NCI-H510A treated with DMSO at 0.1 percent for 48 hours (cell line): ENCODE measurements at regions not wholly inside any gene's neighbourhood (a gene's known extent, or its start where the extent isn't known, plus 50 kb on each side); places are given as distances from the start of the nearest gene placed in this dataset.
A peak's percentile ranks its signal among the peaks of the same experiment; 100 is the strongest.

Source experiments
- DNase-seq: peaks from one replicate; lab custom pipeline; 2025; lab: John Stamatoyannopoulos, UW

DNA sequence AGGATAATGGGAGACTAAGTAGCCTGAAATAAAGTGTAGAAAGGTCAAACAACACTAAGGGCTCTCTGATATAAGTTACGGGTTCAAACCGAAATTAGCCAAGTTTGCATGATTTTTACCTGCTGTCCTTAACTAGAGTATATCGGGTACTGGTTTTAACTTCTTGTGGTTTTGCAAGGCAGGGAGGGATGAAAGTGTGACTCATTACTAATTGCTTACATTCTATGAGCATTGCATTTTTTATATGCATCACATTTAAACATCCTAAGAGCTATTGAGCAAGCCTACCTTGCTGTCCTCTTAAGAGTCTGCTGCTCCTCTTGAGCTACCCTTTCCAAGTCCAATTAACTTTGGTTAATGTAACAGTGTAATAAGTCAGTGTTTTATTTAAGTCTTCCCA, 415.4 kb downstream of the SLITRK5 start:
- DNase-seq: no peak

DNA sequence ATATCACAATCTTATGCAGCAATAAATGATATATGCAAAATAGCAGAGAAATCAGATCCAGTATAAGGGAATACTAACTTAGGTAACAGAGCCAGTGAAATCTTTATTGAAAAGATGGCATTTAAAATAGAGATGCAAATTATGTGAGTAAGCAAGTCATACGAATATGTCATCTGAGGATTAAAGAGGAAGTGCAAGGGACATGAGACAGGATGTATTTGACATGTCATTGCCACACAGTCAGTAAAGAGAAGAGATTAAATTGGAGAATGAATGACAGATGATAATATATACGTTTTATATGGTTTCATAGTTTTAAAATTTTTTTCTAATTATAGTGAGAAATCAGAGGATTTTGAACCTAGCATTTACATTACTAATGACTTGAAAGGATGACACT, 426.4 kb downstream of the SLITRK5 start:
- DNase-seq: no peak

DNA sequence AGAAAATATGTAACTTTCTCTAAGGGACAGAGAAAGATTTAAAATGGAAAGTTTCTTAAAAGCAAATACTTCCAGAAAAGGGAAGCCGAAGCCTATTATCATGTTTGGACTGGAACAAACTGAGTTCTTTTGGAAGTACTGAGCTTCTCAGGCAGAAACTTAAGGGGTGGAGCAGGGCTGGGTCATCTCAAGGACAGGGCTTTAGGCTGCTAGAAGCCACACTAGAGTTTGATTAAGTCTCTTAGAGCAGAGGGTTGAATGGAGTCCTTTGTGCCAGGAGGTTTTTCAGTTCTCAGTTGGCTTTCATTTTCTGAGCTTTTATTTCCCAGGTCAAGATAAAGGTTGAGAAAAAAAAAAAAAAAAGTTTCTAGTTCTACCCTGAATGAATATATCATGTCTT, 432.7 kb downstream of the SLITRK5 start:
- DNase-seq: no peak

DNA sequence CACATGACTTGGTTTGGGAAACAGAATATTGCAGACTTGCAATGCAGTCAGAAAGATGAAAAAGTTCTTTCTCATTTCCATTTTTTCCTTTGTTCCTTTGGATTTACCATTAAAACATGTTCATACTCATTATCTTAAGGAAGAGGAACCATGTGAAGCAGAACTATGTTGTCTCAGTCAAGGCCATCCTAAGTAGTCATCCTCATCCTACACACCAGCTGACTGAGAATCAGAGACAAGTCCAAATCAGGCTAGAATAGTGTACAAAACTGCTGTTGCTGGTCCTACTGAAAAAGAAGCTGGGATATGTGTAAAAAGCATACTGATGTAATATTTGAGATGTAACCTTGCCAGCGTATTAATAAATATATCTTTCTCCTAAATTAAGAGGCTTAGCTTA, 433.4 kb downstream of the SLITRK5 start:
- DNase-seq: no peak

- DNase-seq: no peak
Observed at GRCh38 chr13:88107570-88107969, 436.4 kb downstream of the SLITRK5 start.

- DNase-seq: no peak
Observed at GRCh38 chr13:88112526-88112925, 441.4 kb downstream of the SLITRK5 start.

- peak; percentile 28 for DNase-seq
Observed at GRCh38 chr13:88115976-88116375, 444.8 kb downstream of the SLITRK5 start.

DNA sequence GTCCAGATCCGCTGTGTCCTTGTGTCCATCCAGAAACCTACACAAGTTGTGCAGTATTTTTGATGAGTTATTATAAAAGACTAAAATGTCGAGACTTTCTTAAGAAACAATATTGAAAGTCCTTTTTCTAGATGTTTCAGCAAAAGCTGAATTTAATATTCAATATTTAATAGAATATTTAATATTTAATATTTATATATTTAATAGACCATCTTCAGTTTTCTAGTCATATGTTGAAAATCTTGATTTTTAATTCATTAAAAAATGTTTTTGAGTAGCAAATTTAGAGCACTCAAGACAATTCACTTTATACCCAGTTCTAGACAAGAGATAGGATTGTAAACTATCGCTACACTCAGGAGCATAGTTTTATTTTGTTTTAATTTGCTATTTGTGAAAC, 447.8 kb downstream of the SLITRK5 start:
- no peak for DNase-seq

GRCh38 chr13:88124142-88124541, 453.0 kb downstream of the SLITRK5 start:
- DNase-seq: no peak

GRCh38 chr13:88125055-88125454, 453.9 kb downstream of the SLITRK5 start:
- no peak for DNase-seq

- DNase-seq: no peak
Observed at GRCh38 chr13:88136098-88136790, 465.1 kb downstream of the SLITRK5 start.

GRCh38 chr13:88142653-88143052, 471.5 kb downstream of the SLITRK5 start:
- no peak for DNase-seq

- no peak for DNase-seq
Observed at GRCh38 chr13:88144580-88144979, 473.4 kb downstream of the SLITRK5 start.

GRCh38 chr13:88153353-88153752, 482.2 kb downstream of the SLITRK5 start:
- DNase-seq: no peak

- DNase-seq: no peak
Observed at GRCh38 chr13:88154001-88154400, 482.8 kb downstream of the SLITRK5 start.

DNA sequence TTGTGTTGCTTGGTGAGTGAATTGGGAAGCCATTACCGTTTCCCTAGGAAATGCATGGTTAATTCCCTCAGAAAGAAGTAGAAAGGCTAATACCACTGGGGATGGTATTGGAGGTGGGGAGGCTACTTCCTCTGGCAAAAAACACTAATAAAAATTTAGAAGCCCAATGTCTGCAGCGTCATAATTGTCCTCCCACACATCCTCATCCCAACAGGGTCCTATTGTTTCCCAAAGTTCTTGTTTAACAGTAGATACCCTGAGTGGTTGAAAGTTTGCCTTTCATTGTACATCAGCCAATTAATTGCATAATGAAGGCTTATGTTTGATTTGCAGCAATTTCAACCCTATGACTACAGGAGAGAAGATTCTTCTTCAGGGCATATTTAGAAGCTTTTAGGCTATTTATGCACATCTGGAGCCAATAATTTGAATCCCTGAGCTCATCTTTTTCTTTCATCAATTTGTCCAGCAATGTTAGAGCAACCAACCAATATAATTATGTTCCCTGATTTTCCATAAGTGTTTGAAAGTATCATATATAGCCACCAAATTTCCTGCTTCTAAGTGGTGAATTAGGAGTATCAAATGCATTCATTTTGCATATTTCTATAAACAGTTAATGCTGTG, 491.0 kb downstream of the SLITRK5 start:
- no peak for DNase-seq

GRCh38 chr13:88176231-88176630, 505.1 kb downstream of the SLITRK5 start:
- no peak for DNase-seq

GRCh38 chr13:88183440-88183839, 512.3 kb downstream of the SLITRK5 start:
- no peak for DNase-seq

- no peak for DNase-seq
Observed at GRCh38 chr13:88188986-88189385, 517.8 kb downstream of the SLITRK5 start.

DNA sequence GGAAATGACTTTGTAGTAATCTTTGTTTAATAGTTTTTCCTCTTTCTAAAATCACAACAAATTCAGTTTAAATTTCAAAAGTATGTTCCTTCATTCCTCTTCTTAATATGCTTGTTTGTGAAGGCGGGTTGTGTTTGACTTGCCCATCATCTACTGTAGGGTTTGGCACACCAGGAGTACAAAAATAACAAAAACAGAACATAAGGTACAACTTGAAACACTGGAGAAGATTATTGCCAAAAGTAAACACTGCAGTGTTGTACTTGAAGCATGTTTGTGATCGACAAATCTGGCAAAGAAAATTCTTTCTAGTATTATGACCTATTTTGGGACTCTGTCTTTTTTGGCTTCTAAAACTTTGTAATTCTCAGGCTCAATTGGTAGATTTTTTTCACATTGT, 518.6 kb downstream of the SLITRK5 start:
- DNase-seq: no peak

DNA sequence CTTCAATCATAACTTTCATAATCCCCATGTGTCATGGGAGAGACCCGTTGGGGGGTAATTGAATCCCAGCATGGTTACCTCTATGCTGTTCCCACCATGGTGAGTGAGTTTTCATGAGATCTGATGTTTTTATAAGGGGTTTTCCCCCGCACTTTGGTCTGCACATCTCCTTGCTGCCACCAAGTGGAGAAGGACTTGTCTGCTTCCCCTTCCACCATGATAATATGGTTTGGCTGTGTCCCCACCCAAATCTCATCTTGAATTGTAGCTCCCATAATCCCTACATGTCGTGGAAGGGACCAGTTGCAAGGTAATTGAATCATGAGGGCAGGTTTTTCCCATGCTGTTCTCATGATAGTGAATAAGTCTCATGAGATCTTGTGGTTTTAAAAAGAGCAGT, 524.9 kb downstream of the SLITRK5 start:
- DNase-seq: no peak

- DNase-seq: no peak
Observed at GRCh38 chr13:88217372-88217771, 546.2 kb downstream of the SLITRK5 start.

DNA sequence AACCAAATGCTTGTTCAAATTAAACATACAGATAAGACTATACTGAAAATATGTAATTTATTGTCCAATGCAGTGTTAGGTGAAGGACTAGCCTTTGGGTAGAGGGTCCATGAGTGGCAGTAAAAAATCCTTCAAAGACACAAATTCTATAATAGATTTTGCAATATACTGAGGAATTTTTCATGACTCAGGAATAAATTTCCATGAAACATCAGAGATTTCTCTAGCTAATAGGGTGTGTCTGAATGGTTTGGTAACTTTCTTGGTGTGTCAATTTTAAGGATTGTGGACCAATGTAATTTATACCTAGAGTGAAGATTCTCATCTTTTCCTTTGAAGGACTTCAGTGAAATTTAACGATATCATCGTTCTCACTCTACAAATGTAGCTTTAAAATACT, 546.7 kb downstream of the SLITRK5 start:
- no peak for DNase-seq

- no peak for DNase-seq
Observed at GRCh38 chr13:88223958-88224357, 552.8 kb downstream of the SLITRK5 start.
